KMS-11 (cell line): ENCODE measurements at regions not wholly inside any gene's neighbourhood (a gene's known extent, or its start where the extent isn't known, plus 50 kb on each side); places are given as distances from the start of the nearest gene placed in this dataset.

ENCODE experiments used
- H2AFZ ChIP-seq: fragments of 200-600 bp; sonication (generic); 2 replicates; pipeline ENCODE4 v1.6.1; 2016; ENCODE audit warnings: antibody characterized with exemption, mixed run types, low read depth
- H3K27ac ChIP-seq: fragments of 200-600 bp; sonication (generic); 2 replicates; pipeline ENCODE4 v1.6.1; 2016; ENCODE audit warnings: mild to moderate bottlenecking, mixed run types
- H3K27me3 ChIP-seq: fragments of 200-600 bp; sonication (generic); 2 replicates; pipeline ENCODE4 v1.6.1; 2017; ENCODE audit warnings: mild to moderate bottlenecking, low read depth, mixed run types, moderate library complexity; ENCODE audit not compliant: insufficient read depth
- H3K36me3 ChIP-seq: fragments of 200-600 bp; sonication (generic); 2 replicates; pipeline ENCODE4 v1.6.1; 2017; ENCODE audit warnings: mild to moderate bottlenecking, mixed run types; ENCODE audit not compliant: insufficient read depth
- H3K4me1 ChIP-seq: fragments of 200-600 bp; sonication (generic); 2 replicates; pipeline ENCODE4 v1.6.1; 2016; ENCODE audit warnings: mild to moderate bottlenecking, low read depth, mixed run types; ENCODE audit not compliant: poor library complexity, severe bottlenecking
- H3K4me2 ChIP-seq: fragments of 200-600 bp; sonication (generic); 2 replicates; pipeline ENCODE4 v1.7.0; 2016; ENCODE audit warnings: mild to moderate bottlenecking, mixed run types
- H3K4me3 ChIP-seq: fragments of 200-600 bp; sonication (generic); IDR thresholded peaks from 2 replicates; pipeline ENCODE4 v1.6.1; 2017; ENCODE audit warnings: low read depth, low read length, mixed read lengths; ENCODE audit not compliant: insufficient read depth
- H3K79me2 ChIP-seq: fragments of 200-600 bp; sonication (generic); 2 replicates; pipeline ENCODE4 v1.6.1; 2016; ENCODE audit warnings: low read depth, mixed run types; ENCODE audit not compliant: insufficient read depth
- H3K9ac ChIP-seq: fragments of 200-600 bp; sonication (generic); 2 replicates; pipeline ENCODE4 v1.6.1; 2016; ENCODE audit warnings: mild to moderate bottlenecking, mixed run types
- H4K20me1 ChIP-seq: fragments of 200-600 bp; sonication (generic); 2 replicates; pipeline ENCODE4 v1.6.1; 2016; ENCODE audit warnings: mild to moderate bottlenecking, mixed run types; ENCODE audit not compliant: insufficient read depth
- CTCF ChIP-seq: fragments of 200-600 bp; sonication (generic); conservative IDR thresholded peaks from 2 replicates; pipeline ENCODE4 v1.6.1; 2017; ENCODE audit warnings: low read depth, mild to moderate bottlenecking, antibody characterized with exemption, low read length, moderate library complexity, mixed read lengths

- Histone ChIP-seq H3K4me1 (no peaks in the 10 kb centered on the region), H2AFZ (no peak overlapping the region), H3K4me2 (no peak overlapping the region), H3K36me3 (no peaks in the 10 kb centered on the region), H3K79me2 (no peaks in the 10 kb centered on the region), H3K27me3 (no peaks in the 10 kb centered on the region), H3K4me3 (no peak overlapping the region), H4K20me1 (no peaks in the 10 kb centered on the region), H3K9ac (no peak overlapping the region), H3K27ac (no peak overlapping the region)
- TF ChIP-seq CTCF: no peak
Observed at GRCh38 chr5:12193536-12193935, 289.3 kb upstream of the CTNND2 start.

GRCh38 chr5:12183003-12183402, 278.8 kb upstream of the CTNND2 start:
- no peaks in the 10 kb centered on the region for H3K27me3 ChIP-seq
- no peak overlapping the region for H3K4me3 ChIP-seq
- no peak for TF ChIP-seq CTCF
- H3K4me2 ChIP-seq: no peak overlapping the region
- H3K36me3 ChIP-seq: no peaks in the 10 kb centered on the region
- H4K20me1 ChIP-seq: no peaks in the 10 kb centered on the region
- no peak overlapping the region for H3K27ac ChIP-seq
- H3K9ac ChIP-seq: no peak overlapping the region
- H2AFZ ChIP-seq: no peak overlapping the region
- H3K4me1 ChIP-seq: no peaks in the 10 kb centered on the region
- H3K79me2 ChIP-seq: no peaks in the 10 kb centered on the region

GRCh38 chr5:12177851-12178250, 273.6 kb upstream of the CTNND2 start:
- Histone ChIP-seq H3K4me1 (no peaks in the 10 kb centered on the region), H3K79me2 (no peaks in the 10 kb centered on the region), H3K4me3 (no peak overlapping the region), H3K36me3 (no peaks in the 10 kb centered on the region), H3K27me3 (no peaks in the 10 kb centered on the region), H3K4me2 (no peak overlapping the region), H2AFZ (no peak overlapping the region), H4K20me1 (no peaks in the 10 kb centered on the region), H3K9ac (no peak overlapping the region), H3K27ac (no peak overlapping the region)
- TF ChIP-seq CTCF: no peak

- Histone ChIP-seq H3K4me1 (no peaks in the 10 kb centered on the region), H3K4me2 (no peak overlapping the region), H3K9ac (no peak overlapping the region), H3K79me2 (no peaks in the 10 kb centered on the region), H3K27ac (no peak overlapping the region), H3K4me3 (no peak overlapping the region), H2AFZ (no peak overlapping the region), H3K36me3 (no peaks in the 10 kb centered on the region), H4K20me1 (no peaks in the 10 kb centered on the region), H3K27me3 (no peaks in the 10 kb centered on the region)
- no peak for TF ChIP-seq CTCF
Observed at GRCh38 chr5:12177225-12177624, 273.0 kb upstream of the CTNND2 start.
